Osteocyte (in vitro differentiated cells): ENCODE measurements at regions not wholly inside any gene's neighbourhood (a gene's known extent, or its start where the extent isn't known, plus 50 kb on each side); places are given as distances from the start of the nearest gene placed in this dataset.

Experiments used
- DNase-seq: peaks from one replicate; pipeline ENCODE4 v3.0.0; 2021; ENCODE audit warnings: mixed read lengths; ENCODE audit not compliant: unreplicated experiment; ENCODE audit errors: extremely low spot score
- H3K27ac Mint-ChIP-seq: one replicate; pipeline ENCODE4 v1.8.0; 2021; ENCODE audit warnings: mild to moderate bottlenecking, mixed read lengths; ENCODE audit not compliant: unreplicated experiment
- H3K27me3 Mint-ChIP-seq: one replicate; pipeline ENCODE4 v1.8.0; 2021; ENCODE audit warnings: mixed read lengths; ENCODE audit not compliant: unreplicated experiment
- H3K36me3 Mint-ChIP-seq: one replicate; pipeline ENCODE4 v1.8.0; 2021; ENCODE audit warnings: mixed read lengths; ENCODE audit not compliant: unreplicated experiment
- H3K4me1 Mint-ChIP-seq: one replicate; pipeline ENCODE4 v1.8.0; 2021; ENCODE audit warnings: mixed read lengths; ENCODE audit not compliant: unreplicated experiment
- H3K4me3 Mint-ChIP-seq: one replicate; pipeline ENCODE4 v1.8.0; 2021; ENCODE audit warnings: mild to moderate bottlenecking, moderate library complexity, mixed read lengths; ENCODE audit not compliant: unreplicated experiment
- H3K9me3 Mint-ChIP-seq: one replicate; pipeline ENCODE4 v1.8.0; 2021; ENCODE audit warnings: mixed read lengths; ENCODE audit not compliant: unreplicated experiment
- CTCF ChIP-seq: fragments of 200-600 bp; sonication (generic); IDR thresholded peaks from 2 replicates; pipeline ENCODE4 v1.5.0; 2021; ENCODE audit warnings: antibody characterized with exemption, mild to moderate bottlenecking, moderate library complexity

- no peak for DNase-seq
- TF ChIP-seq CTCF: no peak
- Mint-ChIP-seq H3K27me3 (peaks cover 17% of the 10 kb centered on the region), H3K27ac (no peak overlapping the region), H3K9me3 (peaks cover 3% of the 10 kb centered on the region), H3K36me3 (no peaks in the 10 kb centered on the region), H3K4me1 (no peaks in the 10 kb centered on the region), H3K4me3 (no peak overlapping the region)
Observed at GRCh38 chr7:24419077-24419476, 135.1 kb downstream of the NPY start.

GRCh38 chr7:24419511-24419910 lies 135.5 kb downstream of the NPY start:
- Mint-ChIP-seq H3K4me1 (no peaks in the 10 kb centered on the region), H3K9me3 (no peaks in the 10 kb centered on the region), H3K36me3 (no peaks in the 10 kb centered on the region), H3K4me3 (no peak overlapping the region), H3K27me3 (peaks cover 14% of the 10 kb centered on the region), H3K27ac (no peak overlapping the region)
- TF ChIP-seq CTCF: no peak
- DNase-seq: no peak

- TF ChIP-seq CTCF: no peak
- no peak overlapping the region for H3K27ac Mint-ChIP-seq
- no peak for DNase-seq
- no peaks in the 10 kb centered on the region for H3K36me3 Mint-ChIP-seq
- no peak overlapping the region for H3K4me3 Mint-ChIP-seq
- H3K27me3 Mint-ChIP-seq: peaks cover 16% of the 10 kb centered on the region
- H3K4me1 Mint-ChIP-seq: no peaks in the 10 kb centered on the region
- peaks cover 5% of the 10 kb centered on the region for H3K9me3 Mint-ChIP-seq
Observed at GRCh38 chr7:24422441-24423010, 138.5 kb downstream of the NPY start.

GRCh38 chr7:24425664-24426063 lies 141.7 kb downstream of the NPY start:
- DNase-seq: no peak
- no peak for TF ChIP-seq CTCF
- no peak overlapping the region for H3K4me3 Mint-ChIP-seq
- no peaks in the 10 kb centered on the region for H3K36me3 Mint-ChIP-seq
- no peak overlapping the region for H3K27ac Mint-ChIP-seq
- no peaks in the 10 kb centered on the region for H3K4me1 Mint-ChIP-seq
- H3K27me3 Mint-ChIP-seq: peaks cover 17% of the 10 kb centered on the region
- peaks cover 5% of the 10 kb centered on the region for H3K9me3 Mint-ChIP-seq

GRCh38 chr7:24427048-24427447 lies 143.1 kb downstream of the NPY start:
- no peaks in the 10 kb centered on the region for H3K4me1 Mint-ChIP-seq
- H3K27me3 Mint-ChIP-seq: peaks cover 17% of the 10 kb centered on the region
- peaks cover 5% of the 10 kb centered on the region for H3K9me3 Mint-ChIP-seq
- no peak for DNase-seq
- H3K4me3 Mint-ChIP-seq: no peak overlapping the region
- no peaks in the 10 kb centered on the region for H3K36me3 Mint-ChIP-seq
- TF ChIP-seq CTCF: no peak
- no peak overlapping the region for H3K27ac Mint-ChIP-seq
